ENCODE measurements at regions not wholly inside any gene's neighbourhood (a gene's known extent, or its start where the extent isn't known, plus 50 kb on each side); places are given as distances from the start of the nearest gene placed in this dataset.
A peak's percentile ranks its signal among the peaks of the same experiment; 100 is the strongest.

DNA sequence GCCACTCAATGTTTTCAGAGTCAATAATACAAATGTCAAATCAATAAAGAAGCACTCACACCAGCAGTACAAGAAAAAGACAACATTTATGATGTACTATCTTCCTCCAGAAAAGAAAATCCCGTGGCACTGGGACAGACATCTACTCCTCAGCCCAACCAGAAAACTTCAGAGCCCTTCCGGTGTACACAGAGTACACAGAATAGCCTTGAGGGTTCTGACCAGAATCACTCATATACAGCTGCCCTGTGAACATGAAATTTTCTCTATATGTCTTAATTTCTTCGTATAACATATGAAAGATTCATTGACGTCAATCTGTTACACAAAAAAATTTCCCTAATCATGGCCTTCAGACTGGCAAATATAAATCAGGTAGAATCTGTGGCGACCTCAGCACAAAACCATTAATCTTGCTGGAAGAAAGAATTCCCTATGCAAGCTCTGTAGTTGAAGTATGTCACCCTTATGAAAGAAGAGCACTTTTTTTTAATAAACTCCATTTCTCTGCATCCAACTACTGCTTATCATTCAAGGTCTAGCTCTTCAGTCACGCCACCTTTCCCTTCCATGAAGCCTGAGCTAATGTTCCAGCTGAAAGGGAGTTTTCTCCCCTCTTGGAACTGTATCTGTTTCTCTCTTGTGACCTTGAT, 53.8 kb upstream of the PLAAT1 start:
- H3K4me2 ChIP-seq = no peak overlapping the region
- no peaks in the 10 kb centered on the region for H3K27me3 ChIP-seq (ENCODE audit: insufficient read depth, low read depth)
- no peak overlapping the region for H3K27ac ChIP-seq
- H3K9ac ChIP-seq = no peak overlapping the region
- no peak overlapping the region for H3K4me3 ChIP-seq (IDR thresholded peaks at IDR 0.05; ENCODE audit: insufficient read depth, low read depth, low read length)
- H4K20me1 ChIP-seq (ENCODE audit: insufficient read depth) = no peaks in the 10 kb centered on the region
- TF ChIP-seq CTCF (conservative IDR thresholded peaks at IDR 0.05; ENCODE audit: low read depth, low read length) = no peak
- H3K36me3 ChIP-seq (ENCODE audit: insufficient read depth) = no peaks in the 10 kb centered on the region
- no peaks in the 10 kb centered on the region for H3K4me1 ChIP-seq (ENCODE audit: low read depth, poor library complexity, severe bottlenecking)
- H3K79me2 ChIP-seq (ENCODE audit: insufficient read depth, low read depth) = no peaks in the 10 kb centered on the region
- H2AFZ ChIP-seq (ENCODE audit: low read depth) = no peak overlapping the region

DNA sequence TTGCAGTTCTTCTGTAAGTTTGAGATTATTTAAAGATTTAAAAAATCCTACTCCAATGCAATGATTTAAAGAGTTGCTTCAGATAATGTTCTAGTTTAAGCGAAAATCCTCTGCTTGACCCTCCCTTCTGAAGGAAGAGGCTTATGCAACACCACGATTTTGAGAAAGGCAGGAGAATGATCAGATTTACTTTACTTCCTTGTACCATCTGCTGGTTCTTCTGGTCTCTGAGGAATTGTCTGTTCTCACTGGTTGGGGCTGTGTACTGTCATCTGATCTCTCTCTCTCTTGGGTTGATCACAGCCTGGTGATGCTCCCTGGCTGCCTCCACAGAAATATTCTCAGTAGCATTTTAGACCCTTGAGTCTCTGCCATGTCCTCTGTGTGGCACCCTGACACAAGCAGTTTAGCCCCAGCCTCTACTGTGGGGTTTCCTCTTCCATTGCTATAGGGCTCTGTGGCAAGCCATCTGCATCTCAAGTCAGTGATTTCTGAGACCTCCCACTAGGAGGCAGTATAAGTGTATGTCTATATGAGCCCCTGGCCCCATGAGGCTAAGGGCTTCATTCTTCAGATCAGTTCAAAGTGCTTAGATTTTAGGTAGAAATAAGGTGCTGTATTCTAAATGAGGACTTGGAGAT, 50.8 kb upstream of the PLAAT1 start:
- Histone ChIP-seq H3K79me2 (ENCODE audit: insufficient read depth, low read depth) (no peaks in the 10 kb centered on the region), H3K4me3 (IDR thresholded peaks at IDR 0.05; ENCODE audit: insufficient read depth, low read depth, low read length) (no peak overlapping the region), H3K27me3 (ENCODE audit: insufficient read depth, low read depth) (no peaks in the 10 kb centered on the region), H4K20me1 (ENCODE audit: insufficient read depth) (no peaks in the 10 kb centered on the region), H3K36me3 (ENCODE audit: insufficient read depth) (no peaks in the 10 kb centered on the region), H3K4me2 (no peak overlapping the region), H3K27ac (no peak overlapping the region), H3K9ac (no peak overlapping the region), H3K4me1 (ENCODE audit: low read depth, poor library complexity, severe bottlenecking) (no peaks in the 10 kb centered on the region), H2AFZ (ENCODE audit: low read depth) (no peak overlapping the region)
- peak; percentile 56 for TF ChIP-seq CTCF (conservative IDR thresholded peaks at IDR 0.05; ENCODE audit: low read depth, low read length)
